ENCODE measurements at regions not wholly inside any gene's neighbourhood (a gene's known extent, or its start where the extent isn't known, plus 50 kb on each side); places are given as distances from the start of the nearest gene placed in this dataset.
"Not testable (repeated sequence)": the region's sequence is repeated elsewhere in the genome, so short reads cannot be mapped to it uniquely, and the experiment has no call there.

GRCh38 chr10:28137907-28138880, 139.3 kb upstream of the ODAD2 start:
- DNase-seq (ENCODE audit: low read depth in 1 of 2, low spot score in 1 of 2): no peak

- DNase-seq (ENCODE audit: low read depth in 1 of 2, low spot score in 1 of 2): no peak
These were observed 136.4 kb upstream of the ODAD2 start for GRCh38 chr10:28135258-28135657.

- no peak for DNase-seq (ENCODE audit: low read depth in 1 of 2, low spot score in 1 of 2)
These were observed 131.4 kb upstream of the ODAD2 start for GRCh38 chr10:28130267-28130666.

GRCh38 chr10:28127881-28128280, 129.0 kb upstream of the ODAD2 start:
- no peak for DNase-seq (ENCODE audit: low read depth in 1 of 2, low spot score in 1 of 2)

- no peak for DNase-seq (ENCODE audit: low read depth in 1 of 2, low spot score in 1 of 2)
These were observed 126.8 kb upstream of the ODAD2 start for GRCh38 chr10:28125701-28126100.

- no peak for DNase-seq (ENCODE audit: low read depth in 1 of 2, low spot score in 1 of 2)
These were observed 121.9 kb upstream of the ODAD2 start for GRCh38 chr10:28120795-28121194.

- DNase-seq (ENCODE audit: low read depth in 1 of 2, low spot score in 1 of 2): no peak
These were observed 121.3 kb upstream of the ODAD2 start for GRCh38 chr10:28120043-28120749.

- DNase-seq (ENCODE audit: low read depth in 1 of 2, low spot score in 1 of 2): no peak
These were observed 120.2 kb upstream of the ODAD2 start for GRCh38 chr10:28118985-28119628.

GRCh38 chr10:28113202-28113601, 114.3 kb upstream of the ODAD2 start:
- no peak for DNase-seq (ENCODE audit: low read depth in 1 of 2, low spot score in 1 of 2)

- no peak for DNase-seq (ENCODE audit: low read depth in 1 of 2, low spot score in 1 of 2)
These were observed 112.8 kb upstream of the ODAD2 start for GRCh38 chr10:28111712-28112111.

GRCh38 chr10:28105561-28105960, 106.7 kb upstream of the ODAD2 start:
- DNase-seq (ENCODE audit: low read depth in 1 of 2, low spot score in 1 of 2): no peak

GRCh38 chr10:28097633-28098032, 98.8 kb upstream of the ODAD2 start:
- DNase-seq (ENCODE audit: low read depth in 1 of 2, low spot score in 1 of 2): no peak

GRCh38 chr10:28095791-28096378, 97.0 kb upstream of the ODAD2 start:
- DNase-seq (ENCODE audit: low read depth in 1 of 2, low spot score in 1 of 2): no peak

GRCh38 chr10:28094121-28094520, 95.2 kb upstream of the ODAD2 start:
- no peak for DNase-seq (ENCODE audit: low read depth in 1 of 2, low spot score in 1 of 2)

GRCh38 chr10:28091913-28092312, 93.0 kb upstream of the ODAD2 start:
- no peak for DNase-seq (ENCODE audit: low read depth in 1 of 2, low spot score in 1 of 2)

- no peak for DNase-seq (ENCODE audit: low read depth in 1 of 2, low spot score in 1 of 2)
These were observed 91.6 kb upstream of the ODAD2 start for GRCh38 chr10:28090506-28090905.

GRCh38 chr10:28089467-28089866, 90.6 kb upstream of the ODAD2 start:
- no peak for DNase-seq (ENCODE audit: low read depth in 1 of 2, low spot score in 1 of 2)

- DNase-seq (ENCODE audit: low read depth in 1 of 2, low spot score in 1 of 2): no peak
These were observed 88.9 kb upstream of the ODAD2 start for GRCh38 chr10:28087661-28088351.

GRCh38 chr10:28085760-28086159, 86.9 kb upstream of the ODAD2 start:
- DNase-seq (ENCODE audit: low read depth in 1 of 2, low spot score in 1 of 2): not testable (repeated sequence)

- DNase-seq (ENCODE audit: low read depth in 1 of 2, low spot score in 1 of 2): no peak
These were observed 84.0 kb upstream of the ODAD2 start for GRCh38 chr10:28082885-28083284.

- DNase-seq (ENCODE audit: low read depth in 1 of 2, low spot score in 1 of 2): no peak
These were observed 83.4 kb upstream of the ODAD2 start for GRCh38 chr10:28082316-28082715.

All from activated CD4-positive, alpha-beta T cell treated with anti-CD3 and anti-CD28 coated beads, Interleukin-2, amount 50 U/mL, for 24 hours (primary cell).